ENCODE measurements at regions not wholly inside any gene's neighbourhood (a gene's known extent, or its start where the extent isn't known, plus 50 kb on each side); places are given as distances from the start of the nearest gene placed in this dataset.

DNA sequence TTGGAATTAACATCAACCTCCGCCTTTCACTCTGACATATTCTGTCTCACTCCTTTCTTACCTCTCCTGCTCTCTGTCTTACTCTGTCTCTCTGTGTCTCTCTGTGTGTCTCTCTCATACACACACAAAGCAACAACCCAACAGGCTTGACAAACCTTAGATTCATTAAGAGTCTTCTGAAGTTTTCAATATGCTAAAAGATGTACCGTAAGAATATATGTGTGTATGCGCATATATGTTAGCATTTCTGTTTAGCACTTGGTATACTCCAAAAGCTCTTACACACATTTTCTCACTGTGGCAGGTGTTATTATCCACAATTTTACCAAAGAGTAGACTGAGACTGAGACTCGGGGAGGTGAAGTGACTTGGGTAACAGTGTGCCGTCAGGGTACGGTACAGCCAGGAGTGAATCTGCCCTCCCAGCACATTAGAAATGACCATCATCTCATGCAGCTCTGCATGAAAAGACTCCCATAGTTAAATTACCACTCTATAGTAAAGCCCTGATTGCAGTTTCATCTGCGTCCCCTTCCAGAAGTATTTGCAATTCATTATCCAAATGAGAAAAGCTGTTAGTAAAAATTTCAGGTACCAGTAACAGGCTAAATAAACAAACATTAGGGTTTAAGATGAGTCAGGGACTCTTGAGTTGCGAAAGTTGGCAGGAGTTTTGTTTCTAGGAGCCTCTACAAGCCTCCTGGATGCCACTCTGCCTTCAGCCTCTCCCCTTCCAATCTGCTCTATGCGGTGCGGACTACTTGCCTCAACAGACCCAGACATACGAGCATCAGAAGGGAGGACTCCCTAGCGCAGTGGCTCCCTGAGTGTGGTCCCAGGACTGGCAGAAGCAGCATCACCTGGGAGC is 195.2 kb upstream of the TMEM45B start:
- TF ChIP-seq POLR2A (IDR thresholded peaks at IDR 0.05; ENCODE audit: extremely low read depth, insufficient read length) (no peak), MYC (IDR thresholded peaks at IDR 0.05; ENCODE audit: low read depth, low read length) (no peak)
- no peak for DNase-seq (ENCODE audit: low read depth)
- no peak overlapping the region for H3K4me3 ChIP-seq (ENCODE audit: low read depth, low read length)

DNA sequence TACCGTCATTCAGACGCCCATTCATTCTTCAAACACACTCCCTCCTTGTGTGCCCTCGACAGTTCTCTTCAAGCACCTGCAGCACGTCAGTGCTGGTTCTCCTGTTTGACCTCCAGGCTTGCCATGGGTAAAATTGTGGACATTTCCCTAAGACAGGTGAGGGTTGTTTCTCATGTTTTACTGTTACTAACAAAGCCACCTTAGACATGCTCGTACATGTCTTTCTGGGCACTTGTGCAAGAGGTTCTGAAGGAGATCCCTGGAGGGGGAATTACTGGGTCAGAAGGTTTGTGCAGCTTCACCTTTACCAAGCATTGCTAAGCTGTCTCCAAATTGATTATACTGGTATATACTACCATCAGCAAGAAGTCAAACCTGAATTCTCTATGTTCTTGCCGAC is 189.7 kb upstream of the TMEM45B start:
- no peak for TF ChIP-seq MYC (IDR thresholded peaks at IDR 0.05; ENCODE audit: low read depth, low read length)
- TF ChIP-seq POLR2A (IDR thresholded peaks at IDR 0.05; ENCODE audit: extremely low read depth, insufficient read length): no peak
- TF ChIP-seq, protein P1, sequence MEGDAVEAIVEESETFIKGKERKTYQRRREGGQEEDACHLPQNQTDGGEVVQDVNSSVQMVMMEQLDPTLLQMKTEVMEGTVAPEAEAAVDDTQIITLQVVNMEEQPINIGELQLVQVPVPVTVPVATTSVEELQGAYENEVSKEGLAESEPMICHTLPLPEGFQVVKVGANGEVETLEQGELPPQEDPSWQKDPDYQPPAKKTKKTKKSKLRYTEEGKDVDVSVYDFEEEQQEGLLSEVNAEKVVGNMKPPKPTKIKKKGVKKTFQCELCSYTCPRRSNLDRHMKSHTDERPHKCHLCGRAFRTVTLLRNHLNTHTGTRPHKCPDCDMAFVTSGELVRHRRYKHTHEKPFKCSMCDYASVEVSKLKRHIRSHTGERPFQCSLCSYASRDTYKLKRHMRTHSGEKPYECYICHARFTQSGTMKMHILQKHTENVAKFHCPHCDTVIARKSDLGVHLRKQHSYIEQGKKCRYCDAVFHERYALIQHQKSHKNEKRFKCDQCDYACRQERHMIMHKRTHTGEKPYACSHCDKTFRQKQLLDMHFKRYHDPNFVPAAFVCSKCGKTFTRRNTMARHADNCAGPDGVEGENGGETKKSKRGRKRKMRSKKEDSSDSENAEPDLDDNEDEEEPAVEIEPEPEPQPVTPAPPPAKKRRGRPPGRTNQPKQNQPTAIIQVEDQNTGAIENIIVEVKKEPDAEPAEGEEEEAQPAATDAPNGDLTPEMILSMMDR (IDR thresholded peaks at IDR 0.05; ENCODE audit: low read depth, low read length): no peak
- TF ChIP-seq, protein P2, sequence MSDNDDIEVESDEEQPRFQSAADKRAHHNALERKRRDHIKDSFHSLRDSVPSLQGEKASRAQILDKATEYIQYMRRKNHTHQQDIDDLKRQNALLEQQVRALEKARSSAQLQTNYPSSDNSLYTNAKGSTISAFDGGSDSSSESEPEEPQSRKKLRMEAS (IDR thresholded peaks at IDR 0.05; ENCODE audit: low read depth, low read length): no peak
- no peak for DNase-seq (ENCODE audit: low read depth)
- no peak overlapping the region for H3K4me3 ChIP-seq (ENCODE audit: low read depth, low read length)

DNA sequence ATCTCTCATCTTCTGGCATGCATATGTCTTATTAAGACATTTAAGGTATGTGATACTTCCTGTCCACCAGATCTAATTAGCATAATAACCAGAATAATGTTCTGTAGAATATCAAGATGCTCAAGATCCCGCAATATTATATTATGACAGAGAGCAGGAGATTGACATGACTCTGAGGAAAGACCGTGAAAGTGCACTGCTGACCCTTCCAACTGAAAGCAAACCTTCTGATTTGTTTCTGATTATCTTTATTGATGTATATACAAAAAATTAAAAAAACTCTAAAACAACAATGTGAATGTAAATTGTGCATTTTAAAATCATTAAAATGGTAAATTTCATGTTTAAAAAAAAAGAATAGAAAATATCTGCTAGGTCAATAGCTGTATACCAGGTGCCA is 184.4 kb upstream of the TMEM45B start:
- TF ChIP-seq, protein P1 (IDR thresholded peaks at IDR 0.05; ENCODE audit: low read depth, low read length): no peak
- TF ChIP-seq POLR2A (IDR thresholded peaks at IDR 0.05; ENCODE audit: extremely low read depth, insufficient read length) (no peak), MYC (IDR thresholded peaks at IDR 0.05; ENCODE audit: low read depth, low read length) (no peak)
- TF ChIP-seq, protein P2 (IDR thresholded peaks at IDR 0.05; ENCODE audit: low read depth, low read length): no peak
- no peak for DNase-seq (ENCODE audit: low read depth)
- no peak overlapping the region for H3K4me3 ChIP-seq (ENCODE audit: low read depth, low read length)

DNA sequence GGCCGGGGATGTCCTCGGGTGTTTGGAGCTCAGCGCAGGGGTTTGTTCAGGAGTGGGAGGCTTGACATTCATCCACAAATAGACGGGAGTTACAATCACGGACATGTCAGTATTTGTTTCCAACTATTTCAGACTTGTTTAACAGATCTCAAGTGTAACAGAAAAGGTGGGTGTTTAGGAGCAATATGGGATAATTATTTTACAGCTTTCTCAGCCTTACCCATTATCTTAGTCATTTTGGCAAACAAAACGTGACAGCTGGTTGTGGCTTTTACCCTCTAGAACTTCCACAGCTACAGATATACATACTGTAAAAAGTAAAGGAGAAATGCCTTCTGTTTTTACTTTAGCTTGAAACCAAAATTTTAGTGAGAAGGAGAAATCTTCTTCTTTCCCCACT is 178.7 kb upstream of the TMEM45B start:
- no peak overlapping the region for H3K4me3 ChIP-seq (ENCODE audit: low read depth, low read length)
- no peak for DNase-seq (ENCODE audit: low read depth)
- TF ChIP-seq MYC (IDR thresholded peaks at IDR 0.05; ENCODE audit: low read depth, low read length) (no peak), POLR2A (IDR thresholded peaks at IDR 0.05; ENCODE audit: extremely low read depth, insufficient read length) (no peak)
- TF ChIP-seq, protein P2 (IDR thresholded peaks at IDR 0.05; ENCODE audit: low read depth, low read length): no peak
- TF ChIP-seq, protein P1 (IDR thresholded peaks at IDR 0.05; ENCODE audit: low read depth, low read length): no peak

DNA sequence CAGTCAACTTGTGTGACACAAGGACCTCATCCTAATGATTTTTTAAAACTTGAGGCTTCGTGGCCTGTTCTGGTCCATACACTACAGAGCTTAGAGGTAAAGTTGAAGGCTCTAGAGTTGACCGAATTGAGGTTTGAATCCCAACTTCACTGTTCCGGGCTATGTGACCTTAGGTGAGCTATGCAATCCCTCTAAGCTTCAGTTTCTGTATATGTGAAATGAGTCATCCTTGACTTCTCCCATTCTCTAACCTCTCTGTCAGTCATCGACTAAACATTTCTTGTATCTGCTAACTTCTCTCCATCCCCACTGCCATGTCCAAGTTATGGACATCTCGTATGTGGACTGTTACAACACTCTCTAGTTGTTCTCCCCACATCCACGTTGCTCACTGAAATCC is 178.2 kb upstream of the TMEM45B start:
- DNase-seq (ENCODE audit: low read depth): no peak
- TF ChIP-seq, protein P1 (IDR thresholded peaks at IDR 0.05; ENCODE audit: low read depth, low read length): no peak
- no peak for TF ChIP-seq MYC (IDR thresholded peaks at IDR 0.05; ENCODE audit: low read depth, low read length)
- H3K4me3 ChIP-seq (ENCODE audit: low read depth, low read length): no peak overlapping the region

DNA sequence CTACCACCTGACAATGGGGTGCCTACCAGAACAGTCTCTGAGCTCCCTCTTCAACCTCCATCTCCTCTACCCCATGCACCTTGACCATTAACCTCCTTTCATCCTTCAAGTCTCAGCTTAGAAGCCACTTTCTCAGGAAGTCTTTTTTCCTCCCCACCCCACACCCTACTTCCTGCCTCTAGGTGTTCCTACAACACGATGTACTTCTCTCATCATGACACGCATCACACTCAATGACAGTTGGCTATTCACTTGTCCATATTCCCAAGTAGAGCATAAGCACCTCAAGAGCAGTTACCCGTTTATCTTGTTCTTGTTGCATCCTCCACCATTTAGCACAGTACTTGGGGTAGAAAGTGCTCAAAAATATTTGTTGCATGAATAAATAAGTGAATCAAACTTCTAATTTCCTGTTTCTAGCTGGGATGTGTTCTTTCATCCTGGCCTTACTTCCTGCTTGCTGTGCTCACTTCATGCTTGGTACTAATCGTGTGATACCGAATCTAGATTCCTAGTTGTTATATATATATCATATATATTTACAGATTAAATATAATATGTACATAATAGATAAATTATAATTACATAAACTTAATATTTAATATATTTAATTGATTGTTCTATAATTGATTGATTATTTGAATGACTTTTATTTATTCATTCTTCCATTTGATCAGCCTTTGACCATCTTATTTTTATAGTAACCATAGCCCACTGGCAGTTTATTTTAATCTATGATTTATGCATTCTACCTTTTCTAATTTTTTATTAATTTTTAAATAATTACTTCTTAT is 177.5 kb upstream of the TMEM45B start:
- no peak overlapping the region for H3K4me3 ChIP-seq (ENCODE audit: low read depth, low read length)
- TF ChIP-seq, protein P2 (IDR thresholded peaks at IDR 0.05; ENCODE audit: low read depth, low read length): no peak
- no peak for TF ChIP-seq POLR2A (IDR thresholded peaks at IDR 0.05; ENCODE audit: extremely low read depth, insufficient read length)
- no peak for TF ChIP-seq MYC (IDR thresholded peaks at IDR 0.05; ENCODE audit: low read depth, low read length)
- TF ChIP-seq, protein P1 (IDR thresholded peaks at IDR 0.05; ENCODE audit: low read depth, low read length): no peak
- no peak for DNase-seq (ENCODE audit: low read depth)

Data from NB4 (cell line).